ENCODE measurements at regions not wholly inside any gene's neighbourhood (a gene's known extent, or its start where the extent isn't known, plus 50 kb on each side); places are given as distances from the start of the nearest gene placed in this dataset.

DNA sequence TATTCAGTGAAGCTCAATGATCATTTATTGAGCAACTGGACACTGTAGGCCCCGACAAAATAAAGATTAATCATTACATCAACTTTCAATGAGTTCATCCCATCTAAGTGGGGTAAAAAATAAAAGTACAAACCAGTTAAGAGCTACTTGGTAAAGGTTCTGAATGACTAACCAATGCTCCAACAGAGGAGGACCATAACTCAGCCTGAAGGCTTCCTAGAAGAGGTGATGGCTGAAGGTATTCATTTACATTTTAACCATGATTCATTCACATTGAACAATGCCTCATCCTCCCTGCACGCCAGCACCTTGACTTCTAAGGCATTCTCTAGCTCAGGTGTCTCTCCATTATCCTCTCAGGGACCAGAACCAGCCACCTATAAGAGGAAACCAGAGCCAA is 201.4 kb downstream of the ZNF462 start:
- DNase-seq, result no peak

DNA sequence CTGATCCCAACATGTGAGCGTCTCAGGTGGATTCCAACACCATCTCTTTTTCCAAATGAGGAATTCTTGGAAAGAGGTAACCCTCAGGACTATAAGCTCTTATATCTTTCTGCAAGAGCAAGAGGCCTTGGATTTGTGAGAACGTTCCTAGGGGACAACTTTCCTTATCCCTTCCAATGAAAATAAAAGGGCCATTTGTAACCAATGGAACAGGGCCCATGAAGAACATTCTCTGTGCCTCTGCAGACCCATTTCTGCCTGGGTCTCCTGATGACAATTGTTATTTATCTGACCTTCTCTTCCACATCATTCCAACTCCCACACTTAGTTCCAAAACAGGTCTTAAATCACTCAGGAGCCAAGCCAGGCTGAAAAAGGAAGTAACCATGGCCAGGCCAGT is 202.6 kb downstream of the ZNF462 start:
- no peak for DNase-seq

DNA sequence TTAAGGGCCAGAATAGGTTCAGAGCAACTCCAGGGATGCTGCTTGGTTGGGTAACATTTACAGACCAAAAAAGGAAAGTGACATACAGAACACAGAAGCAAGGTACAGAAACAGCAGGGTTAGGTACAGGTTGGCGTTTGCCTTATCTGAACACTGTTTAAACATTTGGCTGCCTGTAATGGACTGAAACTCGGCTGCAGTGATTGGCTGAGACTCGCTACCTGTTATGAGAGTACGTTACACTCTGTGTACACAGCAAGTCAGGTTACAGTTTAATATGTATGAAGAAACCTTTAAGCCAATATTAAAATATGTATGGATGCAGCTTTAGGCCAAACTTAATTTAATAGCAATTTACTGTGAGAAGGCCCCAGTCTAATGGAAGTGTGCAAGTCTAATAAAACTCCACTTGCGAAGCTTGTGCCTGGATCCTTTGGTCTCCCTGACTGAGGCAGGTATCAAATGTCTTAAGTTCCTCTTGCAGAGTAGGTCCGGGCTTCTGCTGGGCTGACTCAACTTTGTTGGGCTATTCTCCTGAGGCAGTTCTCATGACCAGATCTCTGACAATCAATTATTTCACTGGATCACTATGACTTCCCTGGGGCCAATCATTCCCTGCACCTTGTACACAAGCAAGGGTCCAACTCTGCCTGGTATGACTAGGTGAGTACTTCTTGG is 204.9 kb downstream of the ZNF462 start:
- DNase-seq, result no peak

DNA sequence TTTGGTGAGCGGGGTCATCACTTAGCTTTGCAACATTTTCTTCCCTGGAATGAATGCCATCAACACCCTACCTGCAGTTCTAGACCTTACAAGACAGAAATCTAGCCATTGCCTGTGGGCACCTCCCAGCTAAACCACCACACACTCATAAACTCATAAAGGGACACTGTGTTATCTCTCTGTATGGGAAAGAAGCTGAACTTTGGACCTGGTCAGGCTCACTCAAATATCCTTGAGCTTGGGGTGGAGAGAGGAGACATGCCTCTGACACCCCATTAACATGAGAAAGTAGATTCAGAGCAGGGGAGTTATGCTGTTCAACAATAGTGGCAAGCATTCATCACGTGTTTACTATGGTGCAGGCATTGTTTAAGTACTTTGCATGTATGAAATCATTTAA is 205.6 kb downstream of the ZNF462 start:
- DNase-seq, result no peak

DNA sequence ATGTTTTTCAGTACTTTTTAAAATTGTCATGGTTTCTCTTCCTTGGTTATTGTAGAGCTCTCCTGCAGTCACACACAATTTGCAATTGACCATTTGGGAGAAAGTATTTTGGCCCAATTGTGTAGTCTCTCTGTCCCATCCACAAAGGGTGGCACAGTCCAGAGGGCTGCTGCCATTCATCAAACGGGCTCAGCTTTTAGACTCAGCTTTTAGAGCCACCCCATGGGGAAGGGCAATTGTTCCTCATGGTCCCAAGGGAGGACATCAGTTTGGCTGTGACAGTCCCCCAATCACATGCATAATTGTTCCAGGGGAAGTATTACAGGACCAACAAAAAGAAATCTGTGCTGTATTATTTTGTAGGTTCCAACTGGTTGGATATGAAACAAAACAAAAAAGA is 207.6 kb downstream of the ZNF462 start:
- DNase-seq, result no peak

- no peak for DNase-seq
Observed at GRCh38 chr9:107078061-107078460, 205.0 kb upstream of the RAD23B start.

- DNase-seq, result no peak
Observed at GRCh38 chr9:107079589-107079988, 203.5 kb upstream of the RAD23B start.

DNA sequence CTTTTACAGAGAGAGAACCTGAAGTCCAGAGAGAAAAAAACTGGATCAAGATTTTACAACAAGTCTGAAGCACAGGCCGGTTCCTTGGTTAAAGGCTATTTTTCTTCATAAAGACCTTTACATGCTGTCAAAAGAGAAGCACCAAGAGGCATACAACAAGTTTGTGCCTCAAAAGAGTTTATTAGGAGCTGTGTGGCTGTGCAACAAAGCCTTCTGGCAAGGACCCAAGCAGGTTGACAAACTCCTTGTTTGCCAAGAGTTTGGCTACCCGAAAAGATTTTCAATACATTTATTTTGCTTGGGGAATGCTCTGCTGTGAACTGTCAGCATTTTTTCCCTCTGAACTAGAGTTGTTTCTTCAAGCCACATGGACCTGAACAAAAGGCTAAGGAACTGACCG is 202.9 kb upstream of the RAD23B start:
- DNase-seq, result no peak

DNA sequence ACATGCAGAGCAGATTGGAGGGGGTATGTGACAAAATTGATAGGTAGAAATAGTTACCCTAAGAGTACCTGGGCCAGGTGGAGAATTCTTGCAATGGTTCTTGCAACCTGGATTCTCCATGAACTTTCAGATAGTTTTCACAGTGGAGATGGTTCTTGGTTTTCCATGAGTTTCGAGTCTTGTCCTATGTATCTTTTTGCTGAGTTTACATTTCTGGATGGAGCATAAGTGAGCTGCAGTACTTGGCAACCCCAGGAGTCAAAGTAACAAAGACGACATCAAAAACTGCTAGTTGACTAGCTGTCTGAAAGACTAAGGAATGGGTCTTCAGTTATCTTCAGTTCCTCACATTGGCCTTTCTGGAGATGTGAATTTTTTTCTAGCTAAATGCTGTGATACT is 196.6 kb upstream of the RAD23B start:
- DNase-seq, result no peak

DNA sequence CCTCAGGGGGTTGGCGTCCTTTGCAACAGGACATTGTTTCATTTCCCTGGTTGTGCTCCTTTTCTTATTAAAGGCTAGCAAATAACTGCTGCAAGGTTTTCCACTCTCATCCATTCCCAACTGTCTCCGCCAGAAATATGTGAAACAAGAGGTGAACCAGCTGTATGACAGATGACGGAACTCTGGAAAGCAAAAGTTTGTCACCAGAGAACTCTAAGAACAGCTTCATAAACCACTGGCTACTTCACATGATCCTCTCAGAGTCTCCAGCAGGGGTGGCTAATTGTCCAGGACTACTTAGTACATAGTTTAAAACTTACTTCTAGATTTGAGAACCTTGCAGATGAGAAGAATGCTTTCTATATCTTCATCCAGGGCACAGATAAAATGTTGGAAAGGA is 195.9 kb upstream of the RAD23B start:
- DNase-seq, result no peak

DNA sequence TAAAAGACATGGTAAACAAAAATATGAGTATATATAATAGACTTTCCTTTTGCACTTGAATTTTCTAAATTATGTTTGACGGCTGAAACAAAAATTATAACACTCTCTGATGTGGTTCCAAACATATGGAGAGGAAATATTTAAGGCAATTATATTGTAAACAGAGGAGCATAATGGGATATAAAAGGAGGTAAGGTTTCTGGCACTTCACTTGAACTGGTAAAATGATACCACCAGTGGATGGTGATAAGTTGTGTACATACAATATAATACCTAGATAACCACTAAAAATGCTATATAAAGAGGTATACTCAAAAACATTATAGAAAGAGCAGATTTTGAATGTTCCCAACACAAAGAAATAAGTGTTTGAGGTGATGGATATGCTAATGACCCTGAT is 192.9 kb upstream of the RAD23B start:
- DNase-seq, result no peak

- no peak for DNase-seq
Observed at GRCh38 chr9:107093365-107094060, 189.6 kb upstream of the RAD23B start.

GRCh38 chr9:107094370-107094769 is 188.7 kb upstream of the RAD23B start:
- DNase-seq, result no peak

GRCh38 chr9:107100591-107100990 is 182.5 kb upstream of the RAD23B start:
- no peak for DNase-seq

DNA sequence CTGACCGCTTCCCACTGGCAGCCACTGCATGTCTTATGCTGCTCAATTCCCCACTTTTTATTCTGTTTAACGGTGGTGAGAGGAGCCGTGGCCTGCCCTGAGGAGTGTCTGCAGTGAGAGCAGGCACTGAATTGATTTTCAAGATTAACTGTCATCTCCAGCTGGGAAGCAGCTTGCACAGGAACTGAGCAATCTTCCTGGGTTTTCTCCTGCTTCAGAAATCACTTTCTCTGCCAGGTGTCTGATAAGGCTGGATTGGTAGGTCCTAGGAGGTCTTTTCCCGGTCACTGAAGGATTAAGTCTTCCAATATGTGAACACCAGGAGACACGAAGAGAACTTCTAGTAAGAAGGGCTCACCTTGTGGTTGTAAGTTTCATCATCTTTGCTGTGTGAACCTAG is 181.1 kb upstream of the RAD23B start:
- no peak for DNase-seq

- no peak for DNase-seq
Observed at GRCh38 chr9:107103621-107104020, 179.5 kb upstream of the RAD23B start.

DNA sequence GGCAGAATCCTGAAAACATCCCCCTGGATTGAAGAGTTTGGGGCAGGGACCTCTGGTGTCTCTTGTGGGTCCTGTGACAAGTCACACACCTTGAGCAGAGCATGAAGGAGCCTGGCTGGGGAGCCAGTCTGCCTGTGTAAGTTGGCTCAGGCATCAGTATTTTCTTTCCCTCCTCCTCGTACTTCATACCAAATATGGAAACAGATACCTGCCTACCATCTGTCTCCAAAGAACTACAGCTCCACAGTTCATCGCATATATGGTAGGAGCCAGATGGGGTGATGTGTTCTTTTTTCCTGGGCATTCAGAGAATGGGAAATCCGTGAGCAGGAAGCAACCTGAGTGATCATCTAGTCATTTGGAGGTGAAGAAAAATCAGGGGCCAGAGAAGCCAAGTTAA is 177.3 kb upstream of the RAD23B start:
- DNase-seq, result no peak

- no peak for DNase-seq
Observed at GRCh38 chr9:107106416-107106815, 176.7 kb upstream of the RAD23B start.

DNA sequence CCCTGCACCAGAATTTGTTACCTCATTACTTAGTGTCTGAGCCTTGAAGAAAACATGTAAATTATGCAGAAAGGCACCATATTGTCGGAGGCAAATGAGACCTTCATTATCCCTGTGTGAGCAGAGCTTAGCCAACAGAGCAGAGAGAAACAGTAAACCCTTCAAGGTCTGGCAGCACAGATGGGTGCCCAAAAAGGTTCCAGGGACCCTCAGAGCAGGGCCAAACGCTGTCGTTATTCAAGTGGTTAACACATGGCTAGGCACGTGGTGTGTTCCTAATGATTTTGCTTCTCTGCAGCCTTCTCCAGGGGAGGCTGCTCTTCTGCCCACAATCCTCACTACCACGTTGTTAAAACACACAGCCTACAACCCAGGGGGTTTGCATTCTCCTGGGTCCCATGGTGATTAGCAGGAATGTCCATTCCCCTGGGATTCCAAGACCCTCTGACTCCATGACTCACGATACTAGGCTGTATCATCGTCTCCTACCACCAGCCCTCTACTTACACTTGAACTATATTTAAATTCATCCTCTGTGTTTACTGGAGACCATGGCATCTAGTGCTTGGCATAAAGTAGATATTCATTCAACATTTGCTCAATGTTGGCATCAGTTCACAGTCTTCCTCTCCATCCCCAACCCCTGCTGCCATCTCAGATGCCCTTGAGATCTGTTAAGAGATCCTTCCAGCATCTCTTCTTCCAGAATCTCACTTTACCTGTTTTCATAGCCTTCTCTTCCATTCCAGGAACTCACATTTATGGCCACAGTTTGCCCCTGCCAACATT is 174.5 kb upstream of the RAD23B start:
- DNase-seq, result no peak

- DNase-seq, result no peak
Observed at GRCh38 chr9:107109324-107109723, 173.8 kb upstream of the RAD23B start.

DNA sequence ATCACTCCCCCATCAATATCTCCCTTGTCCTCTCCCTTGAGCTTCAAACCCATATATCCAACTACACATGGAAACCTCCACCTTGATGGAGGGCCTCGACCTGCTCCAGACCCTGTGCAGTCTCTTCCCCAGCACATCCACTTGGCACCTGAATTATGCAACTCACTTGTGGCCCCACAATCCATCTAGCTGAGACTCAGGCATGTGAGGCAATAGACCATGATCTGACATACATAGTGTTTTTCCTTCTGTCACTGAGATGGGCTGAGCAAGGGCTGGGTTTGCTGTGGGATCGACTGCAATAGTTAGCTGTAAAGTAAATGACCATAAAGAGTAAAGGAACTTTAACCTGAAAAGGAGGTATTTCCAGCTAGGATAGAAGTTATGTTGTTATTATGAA is 172.9 kb upstream of the RAD23B start:
- no peak for DNase-seq

GRCh38 chr9:107112707-107113243 is 170.3 kb upstream of the RAD23B start:
- no peak for DNase-seq
